WTC11 (cell line): ENCODE measurements at regions not wholly inside any gene's neighbourhood (a gene's known extent, or its start where the extent isn't known, plus 50 kb on each side); places are given as distances from the start of the nearest gene placed in this dataset.

Source experiments
- ATF1 ChIP-seq: sonication (generic); formaldehyde crosslinking; IDR thresholded peaks from 2 replicates; pipeline ENCODE4 v1.8.1; 2023; ENCODE audit warnings: mild to moderate bottlenecking, moderate library complexity, missing genetic modification reagents
- CREM ChIP-seq: sonication (generic); formaldehyde crosslinking; IDR thresholded peaks from 2 replicates; pipeline ENCODE4 v1.8.1; 2022; ENCODE audit warnings: mild to moderate bottlenecking, missing genetic modification reagents, moderate library complexity
- CTCF ChIP-seq: fragments of 200-600 bp; IDR thresholded peaks from 2 replicates; pipeline ENCODE4 v1.8.0; 2022; ENCODE audit warnings: antibody characterized with exemption
- RELA ChIP-seq: sonication (generic); formaldehyde crosslinking; IDR thresholded peaks from 2 replicates; pipeline ENCODE4 v1.8.1; 2022; ENCODE audit warnings: missing genetic modification reagents, mild to moderate bottlenecking, borderline replicate concordance
- ZBTB21 ChIP-seq: sonication (generic); formaldehyde crosslinking; IDR thresholded peaks from 2 replicates; pipeline ENCODE4 v1.8.1; 2023; ENCODE audit warnings: mild to moderate bottlenecking, missing genetic modification reagents, borderline replicate concordance
- ZNF138 ChIP-seq: sonication (generic); formaldehyde crosslinking; conservative IDR thresholded peaks from 2 replicates; pipeline ENCODE4 v1.8.1; 2022; ENCODE audit warnings: mild to moderate bottlenecking, moderate library complexity, missing genetic modification reagents
- ZNF232 ChIP-seq: sonication (generic); formaldehyde crosslinking; IDR thresholded peaks from 2 replicates; pipeline ENCODE4 v1.8.0; 2022; ENCODE audit warnings: mild to moderate bottlenecking, missing genetic modification reagents
- TF ChIP-seq, protein P1 (sequence below): sonication (generic); formaldehyde crosslinking; IDR thresholded peaks from 2 replicates; pipeline ENCODE4 v1.8.1; 2023; ENCODE audit warnings: mild to moderate bottlenecking, missing genetic modification reagents, borderline replicate concordance
- TF ChIP-seq, protein P2 (sequence below): sonication (generic); formaldehyde crosslinking; IDR thresholded peaks from 2 replicates; pipeline ENCODE4 v1.8.1; 2023; ENCODE audit warnings: mild to moderate bottlenecking, missing genetic modification reagents

DNA sequence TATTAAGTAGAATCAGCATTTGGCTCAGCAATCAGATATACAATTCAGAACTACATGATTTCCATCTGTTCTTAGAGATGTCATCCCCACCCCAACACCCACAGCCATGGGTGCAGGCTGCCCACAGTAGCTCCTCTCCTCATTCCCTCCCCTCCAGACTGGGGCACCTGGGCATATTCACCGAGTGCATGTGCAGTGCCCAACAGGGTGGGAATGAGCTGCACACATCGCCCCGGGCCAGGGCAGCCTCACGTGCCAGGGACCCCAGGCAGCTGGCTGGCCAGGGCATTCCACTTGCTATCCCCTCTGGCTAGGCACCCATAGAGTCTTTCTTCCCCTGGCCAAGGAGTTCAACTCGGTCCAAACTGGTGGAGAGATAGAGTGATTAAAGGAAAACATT is 461.9 kb upstream of the NUDT12 start:
- TF ChIP-seq CTCF (no peak), CREM (CRISPR knock-in tag) (no peak), ZBTB21 (CRISPR knock-in tag) (no peak), ZNF138 (CRISPR knock-in tag) (no peak), ATF1 (CRISPR knock-in tag) (no peak), RELA (CRISPR knock-in tag) (no peak), ZNF232 (CRISPR knock-in tag) (no peak)
- TF ChIP-seq, protein P1, sequence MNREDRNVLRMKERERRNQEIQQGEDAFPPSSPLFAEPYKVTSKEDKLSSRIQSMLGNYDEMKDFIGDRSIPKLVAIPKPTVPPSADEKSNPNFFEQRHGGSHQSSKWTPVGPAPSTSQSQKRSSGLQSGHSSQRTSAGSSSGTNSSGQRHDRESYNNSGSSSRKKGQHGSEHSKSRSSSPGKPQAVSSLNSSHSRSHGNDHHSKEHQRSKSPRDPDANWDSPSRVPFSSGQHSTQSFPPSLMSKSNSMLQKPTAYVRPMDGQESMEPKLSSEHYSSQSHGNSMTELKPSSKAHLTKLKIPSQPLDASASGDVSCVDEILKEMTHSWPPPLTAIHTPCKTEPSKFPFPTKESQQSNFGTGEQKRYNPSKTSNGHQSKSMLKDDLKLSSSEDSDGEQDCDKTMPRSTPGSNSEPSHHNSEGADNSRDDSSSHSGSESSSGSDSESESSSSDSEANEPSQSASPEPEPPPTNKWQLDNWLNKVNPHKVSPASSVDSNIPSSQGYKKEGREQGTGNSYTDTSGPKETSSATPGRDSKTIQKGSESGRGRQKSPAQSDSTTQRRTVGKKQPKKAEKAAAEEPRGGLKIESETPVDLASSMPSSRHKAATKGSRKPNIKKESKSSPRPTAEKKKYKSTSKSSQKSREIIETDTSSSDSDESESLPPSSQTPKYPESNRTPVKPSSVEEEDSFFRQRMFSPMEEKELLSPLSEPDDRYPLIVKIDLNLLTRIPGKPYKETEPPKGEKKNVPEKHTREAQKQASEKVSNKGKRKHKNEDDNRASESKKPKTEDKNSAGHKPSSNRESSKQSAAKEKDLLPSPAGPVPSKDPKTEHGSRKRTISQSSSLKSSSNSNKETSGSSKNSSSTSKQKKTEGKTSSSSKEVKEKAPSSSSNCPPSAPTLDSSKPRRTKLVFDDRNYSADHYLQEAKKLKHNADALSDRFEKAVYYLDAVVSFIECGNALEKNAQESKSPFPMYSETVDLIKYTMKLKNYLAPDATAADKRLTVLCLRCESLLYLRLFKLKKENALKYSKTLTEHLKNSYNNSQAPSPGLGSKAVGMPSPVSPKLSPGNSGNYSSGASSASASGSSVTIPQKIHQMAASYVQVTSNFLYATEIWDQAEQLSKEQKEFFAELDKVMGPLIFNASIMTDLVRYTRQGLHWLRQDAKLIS (CRISPR knock-in tag), result no peak
- TF ChIP-seq, protein P2, sequence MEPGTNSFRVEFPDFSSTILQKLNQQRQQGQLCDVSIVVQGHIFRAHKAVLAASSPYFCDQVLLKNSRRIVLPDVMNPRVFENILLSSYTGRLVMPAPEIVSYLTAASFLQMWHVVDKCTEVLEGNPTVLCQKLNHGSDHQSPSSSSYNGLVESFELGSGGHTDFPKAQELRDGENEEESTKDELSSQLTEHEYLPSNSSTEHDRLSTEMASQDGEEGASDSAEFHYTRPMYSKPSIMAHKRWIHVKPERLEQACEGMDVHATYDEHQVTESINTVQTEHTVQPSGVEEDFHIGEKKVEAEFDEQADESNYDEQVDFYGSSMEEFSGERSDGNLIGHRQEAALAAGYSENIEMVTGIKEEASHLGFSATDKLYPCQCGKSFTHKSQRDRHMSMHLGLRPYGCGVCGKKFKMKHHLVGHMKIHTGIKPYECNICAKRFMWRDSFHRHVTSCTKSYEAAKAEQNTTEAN, result no peak
